Esophagus squamous epithelium (tissue), 5 donors: ENCODE measurements at regions not wholly inside any gene's neighbourhood (a gene's known extent, or its start where the extent isn't known, plus 50 kb on each side); places are given as distances from the start of the nearest gene placed in this dataset.

Experiments used
- DNase-seq: peaks from one replicate; lab custom pipeline; 2025; lab: John Stamatoyannopoulos, UW
- H3K27ac ChIP-seq, 4 donors: fragments of 200-600 bp; sonication (generic); one replicate each; pipeline ENCODE4 v1.5.1; 2016 to 2019; ENCODE audit warnings: mild to moderate bottlenecking in 1 of 4
- H3K27me3 ChIP-seq, 4 donors: fragments of 200-600 bp; sonication (generic); 1 replicate in 3 of 4; 2 replicates in 1 of 4; pipeline versions ENCODE4 v1.5.1 to v1.6.0; 2017 to 2021; ENCODE audit warnings: antibody characterized with exemption in 1 of 4
- H3K36me3 ChIP-seq, 3 donors: fragments of 200-600 bp; sonication (generic); one replicate each; pipeline ENCODE4 v1.5.1; 2016 to 2019
- H3K4me1 ChIP-seq, 3 donors: fragments of 200-600 bp; sonication (generic); one replicate each; pipeline ENCODE4 v1.5.1; 2017 to 2019
- H3K4me3 ChIP-seq, 4 donors: fragments of 200-600 bp; sonication (generic); 1 replicate in 3 of 4; 2 replicates in 1 of 4; pipeline ENCODE4 v1.5.1; 2016 to 2019; ENCODE audit warnings: mild to moderate bottlenecking in 2 of 4, moderate library complexity in 1 of 4
- H3K9me3 ChIP-seq, 3 donors: fragments of 200-600 bp; sonication (generic); one replicate each; pipeline ENCODE4 v1.5.1; 2016 to 2019
- CTCF ChIP-seq, 6 experiments: fragments of 450-650 bp in 4 of 6; fragments of 200-600 bp in 2 of 6; sonication (generic) in 2 of 6; IDR thresholded peaks; one replicate each; pipeline ENCODE4 v1.5.1; 2016 to 2019; ENCODE audit warnings: antibody characterized with exemption in 6 of 6, mild to moderate bottlenecking in 4 of 6, moderate library complexity in 4 of 6
- POLR2A ChIP-seq, 4 donors: fragments of 450-650 bp; IDR thresholded peaks; one replicate each; pipeline ENCODE4 v1.6.1; 2017; ENCODE audit warnings: antibody characterized with exemption in 4 of 4, mild to moderate bottlenecking in 4 of 4, moderate library complexity in 3 of 4
- WGBS, 2 donors: methylation state at CpG; one replicate each; pipeline ENCODE4 v1.1.5; 2018; 5-methylcytosine and 5-hydroxymethylcytosine counted together
- intact Hi-C: fragments of 100-400 bp; cut with DNase I; formaldehyde crosslinking; loops from one replicate; pipeline ENCODE4 v1.15.0; 2022
- donor health status: DM: yes; HTN: yes; CAD: no.

- no peak overlapping the region for H3K4me3 ChIP-seq
- 85 to 87% methylated on average over 3 of the region's 3 CpGs for WGBS, 2 donors
- peaks cover 0 to 4% (median 0%) of the 10 kb centered on the region in 4 donors for H3K27me3 ChIP-seq
- TF ChIP-seq CTCF (IDR thresholded peaks at IDR 0.05) (no peak), POLR2A (IDR thresholded peaks at IDR 0.05) (no peak)
- no peaks in the 10 kb centered on the region for H3K36me3 ChIP-seq
- no peaks in the 10 kb centered on the region for H3K9me3 ChIP-seq
- intact Hi-C loops: no loop called here
- H3K27ac ChIP-seq: no peak overlapping the region
- DNase-seq: no peak
- no peaks in the 10 kb centered on the region for H3K4me1 ChIP-seq
Measured at GRCh38 chr1:219778110-219778509, 150.2 kb downstream of the SLC30A10 start.

- Histone ChIP-seq H3K9me3 (no peaks in the 10 kb centered on the region), H3K4me3 (no peak overlapping the region), H3K27ac (no peak overlapping the region), H3K27me3 (peaks cover 0 to 3% (median 0%) of the 10 kb centered on the region in 4 donors), H3K4me1 (no peaks in the 10 kb centered on the region), H3K36me3 (no peaks in the 10 kb centered on the region)
- intact Hi-C loops: no loop called here
- TF ChIP-seq CTCF (IDR thresholded peaks at IDR 0.05) (no peak), POLR2A (IDR thresholded peaks at IDR 0.05) (no peak)
- no peak for DNase-seq
- 86 to 95% methylated on average over 2 of the region's 2 CpGs for WGBS, 2 donors
Measured at GRCh38 chr1:219774386-219774785, 154.0 kb downstream of the SLC30A10 start.

GRCh38 chr1:219773775-219774174, 154.6 kb downstream of the SLC30A10 start:
- Histone ChIP-seq H3K27ac (no peak overlapping the region), H3K27me3 (no peaks in the 10 kb centered on the region), H3K9me3 (no peaks in the 10 kb centered on the region), H3K36me3 (no peaks in the 10 kb centered on the region), H3K4me3 (no peak overlapping the region), H3K4me1 (no peaks in the 10 kb centered on the region)
- DNase-seq: no peak
- TF ChIP-seq POLR2A (IDR thresholded peaks at IDR 0.05): no peak
- TF ChIP-seq CTCF (IDR thresholded peaks at IDR 0.05): no peak
- 51 to 66% methylated on average over 3 of the region's 3 CpGs for WGBS, 2 donors
- intact Hi-C loops: no loop called here

GRCh38 chr1:219773110-219773509, 155.2 kb downstream of the SLC30A10 start:
- Histone ChIP-seq H3K4me1 (no peaks in the 10 kb centered on the region), H3K36me3 (no peaks in the 10 kb centered on the region), H3K27me3 (no peaks in the 10 kb centered on the region), H3K4me3 (no peak overlapping the region), H3K27ac (no peak overlapping the region), H3K9me3 (no peaks in the 10 kb centered on the region)
- no peak for DNase-seq
- TF ChIP-seq POLR2A (IDR thresholded peaks at IDR 0.05) (no peak), CTCF (IDR thresholded peaks at IDR 0.05) (no peak)
- intact Hi-C loops: no loop called here
- 21 to 26% methylated on average over 1 of the region's 1 CpG for WGBS, 2 donors

GRCh38 chr1:219772265-219773036, 155.9 kb downstream of the SLC30A10 start:
- TF ChIP-seq CTCF (IDR thresholded peaks at IDR 0.05) (no peak), POLR2A (IDR thresholded peaks at IDR 0.05) (no peak)
- intact Hi-C loops: no loop called here
- no peaks in the 10 kb centered on the region for H3K36me3 ChIP-seq
- H3K4me1 ChIP-seq: no peaks in the 10 kb centered on the region
- 69 to 89% methylated on average over 4 of the region's 4 CpGs for WGBS, 2 donors
- H3K27me3 ChIP-seq: no peaks in the 10 kb centered on the region
- H3K27ac ChIP-seq: no peak overlapping the region
- DNase-seq: no peak
- H3K4me3 ChIP-seq: no peak overlapping the region
- H3K9me3 ChIP-seq: no peaks in the 10 kb centered on the region
